ENCODE measurements at regions not wholly inside any gene's neighbourhood (a gene's known extent, or its start where the extent isn't known, plus 50 kb on each side); places are given as distances from the start of the nearest gene placed in this dataset.
"Not testable (repeated sequence)": the region's sequence is repeated elsewhere in the genome, so short reads cannot be mapped to it uniquely, and the experiment has no call there.

DNA sequence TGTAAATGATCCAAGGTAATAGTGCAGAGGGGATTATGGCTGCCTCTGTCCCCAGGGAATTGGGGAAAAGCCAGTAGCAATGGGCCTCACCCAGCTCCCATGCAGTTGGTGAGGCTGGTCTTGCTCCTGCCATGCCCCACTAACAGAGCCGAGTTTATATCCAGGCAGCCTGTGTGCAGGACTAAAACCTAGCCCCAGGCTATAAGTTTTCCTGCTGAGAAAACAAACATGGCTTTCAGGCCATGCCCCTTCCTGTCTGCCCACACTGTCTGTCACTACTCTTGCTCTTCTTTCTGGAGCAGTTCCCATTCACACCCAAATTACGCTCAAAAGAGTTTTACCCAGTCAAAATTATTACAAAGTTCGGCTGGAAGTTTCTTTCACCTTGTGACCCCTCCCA, 73.5 kb upstream of the SPATA16 start:
- Histone ChIP-seq H3K36me3 (ENCODE audit: insufficient read depth) (no peaks in the 10 kb centered on the region), H2AFZ (ENCODE audit: low read depth) (no peak overlapping the region)

DNA sequence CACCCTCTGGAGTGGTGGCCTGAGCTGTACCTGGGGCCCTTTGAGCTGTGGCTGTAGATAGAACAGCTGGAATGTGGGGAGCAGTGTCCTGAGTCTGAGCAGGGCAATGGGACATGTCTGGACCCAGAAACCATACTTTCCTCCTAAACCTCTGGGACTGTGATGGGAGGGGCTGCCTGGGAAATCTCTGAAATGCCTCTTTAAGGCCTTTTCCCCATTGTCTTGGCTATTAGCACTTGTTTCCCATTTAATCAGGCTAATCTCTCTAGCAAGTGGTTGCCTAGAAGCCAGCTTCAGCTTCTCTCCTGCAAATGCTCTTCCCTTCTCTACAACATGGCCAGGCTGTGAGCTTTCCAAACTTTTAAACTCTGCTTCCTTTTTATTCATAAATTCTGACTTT, 58.5 kb upstream of the SPATA16 start:
- Histone ChIP-seq H4K20me1 (ENCODE audit: insufficient read depth) (no peaks in the 10 kb centered on the region), H3K27me3 (ENCODE audit: insufficient read depth, low read depth) (no peaks in the 10 kb centered on the region)
- TF ChIP-seq, protein P1, sequence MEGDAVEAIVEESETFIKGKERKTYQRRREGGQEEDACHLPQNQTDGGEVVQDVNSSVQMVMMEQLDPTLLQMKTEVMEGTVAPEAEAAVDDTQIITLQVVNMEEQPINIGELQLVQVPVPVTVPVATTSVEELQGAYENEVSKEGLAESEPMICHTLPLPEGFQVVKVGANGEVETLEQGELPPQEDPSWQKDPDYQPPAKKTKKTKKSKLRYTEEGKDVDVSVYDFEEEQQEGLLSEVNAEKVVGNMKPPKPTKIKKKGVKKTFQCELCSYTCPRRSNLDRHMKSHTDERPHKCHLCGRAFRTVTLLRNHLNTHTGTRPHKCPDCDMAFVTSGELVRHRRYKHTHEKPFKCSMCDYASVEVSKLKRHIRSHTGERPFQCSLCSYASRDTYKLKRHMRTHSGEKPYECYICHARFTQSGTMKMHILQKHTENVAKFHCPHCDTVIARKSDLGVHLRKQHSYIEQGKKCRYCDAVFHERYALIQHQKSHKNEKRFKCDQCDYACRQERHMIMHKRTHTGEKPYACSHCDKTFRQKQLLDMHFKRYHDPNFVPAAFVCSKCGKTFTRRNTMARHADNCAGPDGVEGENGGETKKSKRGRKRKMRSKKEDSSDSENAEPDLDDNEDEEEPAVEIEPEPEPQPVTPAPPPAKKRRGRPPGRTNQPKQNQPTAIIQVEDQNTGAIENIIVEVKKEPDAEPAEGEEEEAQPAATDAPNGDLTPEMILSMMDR (conservative IDR thresholded peaks at IDR 0.05; ENCODE audit: low read depth, low read length) = no peak

More for the DNA sequence above, 73.5 kb upstream of the SPATA16 start:
- Histone ChIP-seq H3K79me2 (ENCODE audit: insufficient read depth, low read depth) (no peaks in the 10 kb centered on the region), H3K9ac (no peak overlapping the region), H3K4me1 (ENCODE audit: low read depth, poor library complexity, severe bottlenecking) (no peaks in the 10 kb centered on the region), H3K27me3 (ENCODE audit: insufficient read depth, low read depth) (no peaks in the 10 kb centered on the region), H3K4me2 (no peak overlapping the region), H3K4me3 (IDR thresholded peaks at IDR 0.05; ENCODE audit: insufficient read depth, low read depth, low read length) (no peak overlapping the region), H4K20me1 (ENCODE audit: insufficient read depth) (no peaks in the 10 kb centered on the region), H3K27ac (no peak overlapping the region)
- TF ChIP-seq, protein P1 (conservative IDR thresholded peaks at IDR 0.05; ENCODE audit: low read depth, low read length) = no peak

DNA sequence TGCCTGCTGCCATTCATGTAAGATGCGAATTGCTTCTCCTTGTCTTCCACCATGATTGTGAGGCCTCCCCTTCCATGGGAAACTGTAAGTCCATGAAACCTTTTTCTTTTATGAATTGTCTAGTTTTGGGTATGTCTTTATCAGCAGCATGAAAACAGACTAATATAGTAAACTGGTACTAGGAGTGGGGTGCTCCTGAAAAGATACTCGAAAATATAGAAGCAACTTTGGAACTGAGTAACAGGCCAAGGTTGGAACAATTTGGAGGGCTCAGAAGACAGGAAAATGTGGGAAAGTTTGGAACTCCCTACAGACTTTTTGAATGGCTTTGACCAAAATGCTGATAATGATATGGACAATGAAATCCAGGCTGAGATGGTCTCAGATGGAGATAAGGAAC, 53.8 kb upstream of the SPATA16 start:
- H3K4me3 ChIP-seq (IDR thresholded peaks at IDR 0.05; ENCODE audit: insufficient read depth, low read depth, low read length); H3K4me1 ChIP-seq (ENCODE audit: low read depth, poor library complexity, severe bottlenecking); H3K27ac ChIP-seq; H3K36me3 ChIP-seq (ENCODE audit: insufficient read depth); H2AFZ ChIP-seq (ENCODE audit: low read depth); H4K20me1 ChIP-seq (ENCODE audit: insufficient read depth); H3K4me2 ChIP-seq; H3K79me2 ChIP-seq (ENCODE audit: insufficient read depth, low read depth); H3K9ac ChIP-seq; H3K27me3 ChIP-seq (ENCODE audit: insufficient read depth, low read depth): not testable (repeated sequence)

More for the DNA sequence above, 58.5 kb upstream of the SPATA16 start:
- Histone ChIP-seq H3K4me3 (IDR thresholded peaks at IDR 0.05; ENCODE audit: insufficient read depth, low read depth, low read length) (no peak overlapping the region), H3K79me2 (ENCODE audit: insufficient read depth, low read depth) (no peaks in the 10 kb centered on the region), H3K27ac (no peak overlapping the region), H2AFZ (ENCODE audit: low read depth) (no peak overlapping the region), H3K9ac (no peak overlapping the region), H3K4me2 (no peak overlapping the region), H3K36me3 (ENCODE audit: insufficient read depth) (no peaks in the 10 kb centered on the region), H3K4me1 (ENCODE audit: low read depth, poor library complexity, severe bottlenecking) (no peaks in the 10 kb centered on the region)

DNA sequence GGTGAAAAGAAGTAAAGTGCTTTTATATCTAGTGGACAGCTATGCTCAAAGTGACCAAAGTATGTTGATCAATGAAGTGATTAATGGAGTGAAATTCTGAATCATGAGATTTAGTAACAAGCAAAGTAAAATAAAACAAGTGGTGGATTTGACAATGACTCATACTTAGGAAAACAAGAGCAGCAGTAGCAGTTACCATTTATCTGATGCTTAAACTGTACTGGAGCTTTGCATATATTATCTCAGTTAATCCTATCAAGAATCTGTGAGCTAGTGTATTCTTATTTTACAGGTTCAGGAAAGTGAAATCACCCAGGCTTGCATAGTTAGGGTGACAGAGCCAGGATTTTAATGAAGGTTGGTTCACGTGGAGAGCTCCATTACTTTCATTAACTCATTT, 50.6 kb upstream of the SPATA16 start:
- Histone ChIP-seq H2AFZ (ENCODE audit: low read depth) (no peak overlapping the region), H3K9ac (no peak overlapping the region), H3K27ac (no peak overlapping the region), H3K27me3 (ENCODE audit: insufficient read depth, low read depth) (no peaks in the 10 kb centered on the region), H3K4me2 (no peak overlapping the region), H4K20me1 (ENCODE audit: insufficient read depth) (no peaks in the 10 kb centered on the region), H3K4me3 (IDR thresholded peaks at IDR 0.05; ENCODE audit: insufficient read depth, low read depth, low read length) (no peak overlapping the region), H3K79me2 (ENCODE audit: insufficient read depth, low read depth) (no peaks in the 10 kb centered on the region), H3K4me1 (ENCODE audit: low read depth, poor library complexity, severe bottlenecking) (no peaks in the 10 kb centered on the region), H3K36me3 (ENCODE audit: insufficient read depth) (no peaks in the 10 kb centered on the region)
- TF ChIP-seq, protein P1 (conservative IDR thresholded peaks at IDR 0.05; ENCODE audit: low read depth, low read length) = no peak
